Tibial nerve (tissue), 4 donors: ENCODE measurements at regions not wholly inside any gene's neighbourhood (a gene's known extent, or its start where the extent isn't known, plus 50 kb on each side); places are given as distances from the start of the nearest gene placed in this dataset.
"Not testable (repeated sequence)": the region's sequence is repeated elsewhere in the genome, so short reads cannot be mapped to it uniquely, and the experiment has no call there.

Experiments
- DNase-seq, 2 donors: peaks; one replicate each; pipeline ENCODE4 v3.0.0-alpha.2; 2019; ENCODE audit warnings: low spot score in 2 of 2
- H3K27ac ChIP-seq, 4 donors: fragments of 200-600 bp; sonication (generic) in 3 of 4; one replicate each; pipeline ENCODE4 v1.5.1; 2017 to 2019; ENCODE audit warnings: mild to moderate bottlenecking in 1 of 4
- H3K27me3 ChIP-seq, 2 donors: fragments of 200-600 bp; sonication (generic) in 1 of 2; one replicate each; pipeline versions ENCODE4 v1.5.1 to v1.6.0; 2017 to 2019
- H3K36me3 ChIP-seq, 3 donors: fragments of 200-600 bp; sonication (generic); one replicate each; pipeline ENCODE4 v1.5.1; 2018 to 2019
- H3K4me1 ChIP-seq, 4 donors: fragments of 200-600 bp; sonication (generic) in 3 of 4; one replicate each; pipeline ENCODE4 v1.5.1; 2017 to 2019
- H3K4me3 ChIP-seq, 4 donors: fragments of 200-600 bp; sonication (generic) in 3 of 4; one replicate each; pipeline ENCODE4 v1.5.1; 2017 to 2019; ENCODE audit warnings: mild to moderate bottlenecking in 1 of 4, moderate library complexity in 1 of 4
- H3K9me3 ChIP-seq, 4 donors: fragments of 200-600 bp; sonication (generic) in 3 of 4; one replicate each; pipeline ENCODE4 v1.5.1; 2017 to 2019
- EP300 ChIP-seq, 2 donors: sonication (generic); formaldehyde crosslinking; IDR thresholded peaks; one replicate each; pipeline ENCODE4 v1.6.1; 2017; ENCODE audit warnings: antibody characterized with exemption in 2 of 2, mild to moderate bottlenecking in 1 of 2
- POLR2A ChIP-seq, 2 donors: fragments of 450-650 bp; IDR thresholded peaks; one replicate each; pipeline ENCODE4 v1.6.1; 2017; ENCODE audit warnings: antibody characterized with exemption in 2 of 2, mild to moderate bottlenecking in 2 of 2, moderate library complexity in 2 of 2
- WGBS, 2 donors: methylation state at CpG; one replicate each; pipeline ENCODE4 v1.1.5; 2018; 5-methylcytosine and 5-hydroxymethylcytosine counted together
- TF ChIP-seq, protein P1 (sequence below), 5 experiments: fragments of 200-600 bp in 3 of 5; fragments of 450-650 bp in 2 of 5; sonication (generic) in 3 of 5; IDR thresholded peaks; one replicate each; pipeline ENCODE4 v1.5.1; 2016 to 2019; ENCODE audit warnings: antibody characterized with exemption in 5 of 5, mild to moderate bottlenecking in 3 of 5, moderate library complexity in 2 of 5

DNA sequence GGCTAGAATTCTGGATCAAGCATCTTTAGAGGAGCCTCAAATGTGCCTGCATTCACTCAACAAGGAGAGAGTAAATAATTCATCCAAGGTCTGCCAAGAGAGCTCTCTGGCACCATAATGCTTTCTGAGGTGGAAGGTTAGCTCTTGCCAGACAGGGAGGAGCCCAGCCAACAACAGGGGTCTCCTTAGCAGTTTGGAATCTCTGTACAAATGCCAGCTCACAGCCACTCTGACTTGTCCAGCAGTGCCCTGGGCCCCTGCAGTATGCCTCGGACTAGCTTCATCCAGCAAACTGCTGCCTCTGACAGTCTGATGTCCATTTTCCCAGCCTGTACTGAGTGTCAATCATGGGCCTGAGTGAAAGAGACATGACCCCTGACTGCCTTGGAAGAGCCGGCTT is 127.2 kb upstream of the SLC44A1 start:
- 71 to 72% methylated on average over 2 of the region's 2 CpGs for WGBS, 2 donors
- DNase-seq: no peak

DNA sequence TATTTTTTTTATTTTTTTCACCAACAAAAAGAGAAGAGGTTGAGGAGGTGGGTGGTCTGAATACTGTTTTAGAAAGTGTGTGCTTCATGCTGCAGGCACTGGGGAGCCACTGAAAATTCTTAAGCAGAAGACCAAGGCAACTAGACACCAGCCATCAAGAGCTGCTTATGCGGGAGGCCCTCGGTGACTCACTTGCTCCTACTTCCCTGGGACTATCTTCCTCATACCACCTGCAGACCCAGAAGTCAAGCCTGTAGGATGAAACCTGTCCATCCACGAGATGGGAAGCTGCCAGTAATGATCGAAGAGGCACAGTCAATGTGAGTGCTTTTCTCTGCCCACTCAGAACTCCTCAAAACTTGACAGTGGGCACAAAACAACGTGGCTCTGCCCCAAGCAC is 125.8 kb upstream of the SLC44A1 start:
- no peak overlapping the region for H3K4me3 ChIP-seq
- 55 to 62% methylated on average over 5 of the region's 5 CpGs for WGBS, 2 donors
- TF ChIP-seq EP300 (IDR thresholded peaks at IDR 0.05): no peak
- TF ChIP-seq, protein P1, sequence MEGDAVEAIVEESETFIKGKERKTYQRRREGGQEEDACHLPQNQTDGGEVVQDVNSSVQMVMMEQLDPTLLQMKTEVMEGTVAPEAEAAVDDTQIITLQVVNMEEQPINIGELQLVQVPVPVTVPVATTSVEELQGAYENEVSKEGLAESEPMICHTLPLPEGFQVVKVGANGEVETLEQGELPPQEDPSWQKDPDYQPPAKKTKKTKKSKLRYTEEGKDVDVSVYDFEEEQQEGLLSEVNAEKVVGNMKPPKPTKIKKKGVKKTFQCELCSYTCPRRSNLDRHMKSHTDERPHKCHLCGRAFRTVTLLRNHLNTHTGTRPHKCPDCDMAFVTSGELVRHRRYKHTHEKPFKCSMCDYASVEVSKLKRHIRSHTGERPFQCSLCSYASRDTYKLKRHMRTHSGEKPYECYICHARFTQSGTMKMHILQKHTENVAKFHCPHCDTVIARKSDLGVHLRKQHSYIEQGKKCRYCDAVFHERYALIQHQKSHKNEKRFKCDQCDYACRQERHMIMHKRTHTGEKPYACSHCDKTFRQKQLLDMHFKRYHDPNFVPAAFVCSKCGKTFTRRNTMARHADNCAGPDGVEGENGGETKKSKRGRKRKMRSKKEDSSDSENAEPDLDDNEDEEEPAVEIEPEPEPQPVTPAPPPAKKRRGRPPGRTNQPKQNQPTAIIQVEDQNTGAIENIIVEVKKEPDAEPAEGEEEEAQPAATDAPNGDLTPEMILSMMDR (IDR thresholded peaks at IDR 0.05): no peak
- TF ChIP-seq POLR2A (IDR thresholded peaks at IDR 0.05): no peak
- DNase-seq: no peak
- no peaks in the 10 kb centered on the region for H3K27me3 ChIP-seq
- peak overlapping the region in 1 of 4 donors; percentile 73 for H3K27ac ChIP-seq
- no peaks in the 10 kb centered on the region for H3K36me3 ChIP-seq
- H3K4me1 ChIP-seq: no peaks in the 10 kb centered on the region
- no peaks in the 10 kb centered on the region for H3K9me3 ChIP-seq

More for the DNA sequence above, 127.2 kb upstream of the SLC44A1 start:
- TF ChIP-seq EP300 (IDR thresholded peaks at IDR 0.05) (no peak), POLR2A (IDR thresholded peaks at IDR 0.05) (no peak)
- TF ChIP-seq, protein P1 (IDR thresholded peaks at IDR 0.05): no peak
- Histone ChIP-seq H3K4me3 (no peak overlapping the region), H3K27ac (no peak overlapping the region), H3K36me3 (no peaks in the 10 kb centered on the region), H3K4me1 (no peaks in the 10 kb centered on the region), H3K9me3 (no peaks in the 10 kb centered on the region), H3K27me3 (no peaks in the 10 kb centered on the region)

DNA sequence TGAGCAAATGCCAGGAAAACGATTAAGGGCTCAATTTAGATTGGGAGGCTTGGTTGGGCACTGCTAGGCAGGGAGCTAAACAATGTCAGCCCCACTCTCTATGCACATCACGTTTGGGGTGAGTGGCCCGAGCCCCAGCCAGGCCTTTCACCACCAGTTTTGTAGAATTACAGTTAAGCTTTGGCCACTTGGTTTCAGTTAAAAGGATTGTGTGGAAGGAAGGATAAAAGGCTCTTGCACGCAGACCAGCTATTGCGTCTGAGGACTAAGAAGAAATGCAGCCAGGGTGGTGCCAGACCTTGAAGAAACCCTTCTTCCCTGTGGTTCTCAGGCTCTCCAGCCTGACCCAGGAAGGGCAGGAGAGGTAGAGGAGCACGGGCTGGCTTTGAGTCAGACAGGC is 125.3 kb upstream of the SLC44A1 start:
- Histone ChIP-seq H3K36me3 (no peaks in the 10 kb centered on the region), H3K9me3 (no peaks in the 10 kb centered on the region), H3K4me1 (no peaks in the 10 kb centered on the region), H3K4me3 (no peak overlapping the region), H3K27me3 (no peaks in the 10 kb centered on the region), H3K27ac (peak overlapping the region in 2 of 4 donors; percentile 31 to 73)
- no peak for DNase-seq
- TF ChIP-seq EP300 (IDR thresholded peaks at IDR 0.05) (no peak), POLR2A (IDR thresholded peaks at IDR 0.05) (no peak)
- TF ChIP-seq, protein P1 (IDR thresholded peaks at IDR 0.05): no peak
- 46 to 51% methylated on average over 6 of the region's 6 CpGs for WGBS, 2 donors

DNA sequence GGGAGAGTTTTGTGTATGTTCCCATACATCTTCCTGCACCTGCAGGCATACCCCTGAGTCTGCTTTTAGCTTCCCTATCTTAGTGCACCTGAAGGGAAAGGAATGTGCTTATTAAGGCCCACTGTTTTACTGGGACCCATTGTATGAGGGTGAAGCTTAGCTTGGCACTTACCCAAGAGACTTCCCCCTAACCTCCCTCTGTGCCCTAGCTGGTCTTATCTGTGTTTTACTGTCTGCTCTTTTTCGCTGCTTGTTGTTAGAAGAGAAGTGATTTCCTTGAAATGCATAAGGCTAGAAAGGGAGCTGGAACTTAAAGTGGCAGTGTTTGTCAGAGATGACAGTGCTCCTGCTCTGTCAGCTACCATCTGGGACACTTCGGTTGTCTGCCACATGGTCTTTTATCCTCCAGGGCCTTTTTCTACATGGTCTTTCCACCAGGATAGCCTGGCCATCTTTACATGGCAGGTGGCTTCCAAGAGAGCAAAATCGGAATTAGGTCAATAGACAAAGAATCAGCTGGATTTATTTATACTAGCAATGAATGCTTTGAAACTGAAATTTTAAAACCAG is 122.5 kb upstream of the SLC44A1 start:
- WGBS, 2 donors: 81 to 85% methylated on average over 3 of the region's 3 CpGs
- no peak overlapping the region for H3K27ac ChIP-seq
- H3K4me3 ChIP-seq: no peak overlapping the region
- TF ChIP-seq POLR2A (IDR thresholded peaks at IDR 0.05): no peak
- no peak for TF ChIP-seq EP300 (IDR thresholded peaks at IDR 0.05)
- TF ChIP-seq, protein P1 (IDR thresholded peaks at IDR 0.05): no peak
- no peak for DNase-seq
- H3K27me3 ChIP-seq: no peaks in the 10 kb centered on the region
- H3K4me1 ChIP-seq: no peaks in the 10 kb centered on the region
- H3K36me3 ChIP-seq: no peaks in the 10 kb centered on the region
- no peaks in the 10 kb centered on the region for H3K9me3 ChIP-seq

DNA sequence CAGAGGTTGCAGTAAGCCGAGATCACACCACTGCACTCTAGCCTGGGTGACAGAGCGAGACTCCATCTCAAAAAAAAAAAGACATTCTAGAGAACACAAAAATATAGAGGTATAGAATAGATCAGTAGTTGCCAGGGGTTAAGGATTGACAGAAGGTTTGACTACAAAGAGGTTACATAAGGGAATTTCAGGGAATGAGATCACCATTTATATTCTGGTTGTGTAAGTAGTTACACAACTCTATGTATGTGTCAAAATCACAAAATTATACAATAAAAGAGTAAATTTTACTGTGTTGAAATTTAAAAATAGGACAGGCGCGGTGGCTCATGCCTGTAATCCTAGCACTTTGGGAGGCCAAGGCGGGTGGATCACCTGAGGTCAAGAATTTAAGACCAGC is 119.9 kb upstream of the SLC44A1 start:
- not testable (repeated sequence) for H3K27ac ChIP-seq
- 92 to 97% methylated on average over 5 of the region's 5 CpGs for WGBS, 2 donors

DNA sequence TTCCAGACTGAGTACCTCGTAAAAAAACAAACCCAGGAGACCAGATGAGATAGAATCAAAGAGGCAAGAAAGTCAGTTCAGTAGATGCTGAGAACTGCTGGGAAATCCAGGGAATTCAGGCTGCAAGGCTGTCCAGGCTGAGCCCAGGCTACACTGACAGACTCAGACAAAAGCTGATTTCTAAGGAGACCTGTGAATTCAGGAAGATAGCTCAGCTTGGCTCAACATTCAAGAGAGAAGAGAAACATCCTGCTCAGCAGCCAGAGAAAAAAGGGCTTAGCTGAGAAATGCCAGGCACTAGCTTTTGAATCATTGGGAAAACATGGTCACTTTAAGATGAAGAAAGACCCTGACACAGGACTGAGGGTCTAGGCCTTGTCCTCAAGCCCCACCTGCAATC is 118.2 kb upstream of the SLC44A1 start:
- H3K9me3 ChIP-seq: no peaks in the 10 kb centered on the region
- DNase-seq: no peak
- no peaks in the 10 kb centered on the region for H3K27me3 ChIP-seq
- no peaks in the 10 kb centered on the region for H3K36me3 ChIP-seq
- 85 to 88% methylated on average over 1 of the region's 1 CpG for WGBS, 2 donors
- peaks cover 0 to 7% (median 0%) of the 10 kb centered on the region in 4 donors for H3K4me1 ChIP-seq
- H3K27ac ChIP-seq: no peak overlapping the region
- H3K4me3 ChIP-seq: no peak overlapping the region
- TF ChIP-seq, protein P1 (IDR thresholded peaks at IDR 0.05): no peak
- TF ChIP-seq EP300 (IDR thresholded peaks at IDR 0.05) (no peak), POLR2A (IDR thresholded peaks at IDR 0.05) (no peak)

More for the DNA sequence above, 119.9 kb upstream of the SLC44A1 start:
- not testable (repeated sequence) for H3K27me3 ChIP-seq, H3K36me3 ChIP-seq, H3K9me3 ChIP-seq, H3K4me1 ChIP-seq, DNase-seq, H3K4me3 ChIP-seq
